Calu3 (cell line): ENCODE measurements at regions not wholly inside any gene's neighbourhood (a gene's known extent, or its start where the extent isn't known, plus 50 kb on each side); places are given as distances from the start of the nearest gene placed in this dataset.

Source experiments
- BruUV-seq: library from RNA; stranded (reverse); fragments of 400-500 nt; replicated peaks from 2 replicates; lab custom pipeline; 2021; lab: Mats Ljungman, UMichigan
- CTCF ChIA-PET: fragments of 300-600 bp; sonication (Branson Sonifier 250); formaldehyde crosslinking; loops from one replicate; lab custom pipeline; 2022; ENCODE audit warnings: antibody characterized with exemption; lab: Charles Lee
- DNase-seq: peaks from one replicate; pipeline ENCODE4 v3.0.0; 2022
- H3K27ac Mint-ChIP-seq: one replicate; pipeline ENCODE4 v1.8.0; 2022; ENCODE audit warnings: mixed read lengths; ENCODE audit not compliant: unreplicated experiment
- H3K27me3 Mint-ChIP-seq: one replicate; pipeline ENCODE4 v1.8.0; 2022; ENCODE audit warnings: mixed read lengths; ENCODE audit not compliant: unreplicated experiment
- H3K36me3 Mint-ChIP-seq: one replicate; pipeline ENCODE4 v1.8.0; 2022; ENCODE audit warnings: mild to moderate bottlenecking, moderate library complexity, mixed read lengths; ENCODE audit not compliant: insufficient read depth, unreplicated experiment
- H3K4me1 Mint-ChIP-seq: one replicate; pipeline ENCODE4 v1.8.0; 2022; ENCODE audit warnings: mild to moderate bottlenecking, low read depth, mixed read lengths; ENCODE audit not compliant: unreplicated experiment
- H3K4me3 Mint-ChIP-seq: one replicate; pipeline ENCODE4 v1.8.0; 2022; ENCODE audit warnings: mild to moderate bottlenecking, low read depth, moderate library complexity, mixed read lengths; ENCODE audit not compliant: unreplicated experiment
- H3K9me3 Mint-ChIP-seq: one replicate; pipeline ENCODE4 v1.8.0; 2022; ENCODE audit warnings: low read depth, mixed read lengths; ENCODE audit not compliant: unreplicated experiment
- CTCF ChIP-seq: fragments of 200-600 bp; IDR thresholded peaks from one replicate; pipeline ENCODE4 v1.8.0; 2022; ENCODE audit warnings: antibody characterized with exemption; ENCODE audit not compliant: unreplicated experiment
- intact Hi-C: fragments of 100-400 bp; cut with micrococcal nuclease; formaldehyde crosslinking; loops from one replicate; pipeline ENCODE4 v1.10.0; 2022; ENCODE audit not compliant: unreplicated experiment

GRCh38 chr13:86563308-86563707 is 764.1 kb upstream of the SLITRK6 start:
- BruUV-seq = no TSS peak
- TF ChIP-seq CTCF = no peak
- CTCF ChIA-PET = no interaction called here
- Mint-ChIP-seq H3K27me3 (no peaks in the 10 kb centered on the region), H3K9me3 (peaks cover 2% of the 10 kb centered on the region), H3K4me1 (no peaks in the 10 kb centered on the region), H3K36me3 (no peaks in the 10 kb centered on the region), H3K27ac (no peak overlapping the region), H3K4me3 (no peak overlapping the region)
- no peak for DNase-seq
- intact Hi-C loops = no loop called here

- no peak for DNase-seq
- CTCF ChIA-PET = no interaction called here
- Mint-ChIP-seq H3K9me3 (no peaks in the 10 kb centered on the region), H3K4me3 (no peak overlapping the region), H3K27ac (no peak overlapping the region), H3K36me3 (no peaks in the 10 kb centered on the region), H3K27me3 (no peaks in the 10 kb centered on the region), H3K4me1 (no peaks in the 10 kb centered on the region)
- intact Hi-C loops = no loop called here
- BruUV-seq = no TSS peak
- no peak for TF ChIP-seq CTCF
Measured at GRCh38 chr13:86567119-86567518, 767.9 kb upstream of the SLITRK6 start.

- H3K4me3 Mint-ChIP-seq = no peak overlapping the region
- TF ChIP-seq CTCF = no peak
- no peaks in the 10 kb centered on the region for H3K36me3 Mint-ChIP-seq
- DNase-seq = no peak
- intact Hi-C loops = no loop called here
- H3K9me3 Mint-ChIP-seq = no peaks in the 10 kb centered on the region
- no peaks in the 10 kb centered on the region for H3K27me3 Mint-ChIP-seq
- BruUV-seq = no TSS peak
- CTCF ChIA-PET = no interaction called here
- H3K4me1 Mint-ChIP-seq = no peaks in the 10 kb centered on the region
- H3K27ac Mint-ChIP-seq = no peak overlapping the region
Measured at GRCh38 chr13:86569119-86569518, 769.9 kb upstream of the SLITRK6 start.

- no peaks in the 10 kb centered on the region for H3K36me3 Mint-ChIP-seq
- intact Hi-C loops = no loop called here
- H3K9me3 Mint-ChIP-seq = no peaks in the 10 kb centered on the region
- TF ChIP-seq CTCF = no peak
- H3K27me3 Mint-ChIP-seq = no peaks in the 10 kb centered on the region
- H3K4me1 Mint-ChIP-seq = no peaks in the 10 kb centered on the region
- BruUV-seq = no TSS peak
- no peak overlapping the region for H3K27ac Mint-ChIP-seq
- DNase-seq = no peak
- CTCF ChIA-PET = no interaction called here
- H3K4me3 Mint-ChIP-seq = no peak overlapping the region
Measured at GRCh38 chr13:86569974-86570373, 770.8 kb upstream of the SLITRK6 start.
